ENCODE measurements at regions not wholly inside any gene's neighbourhood (a gene's known extent, or its start where the extent isn't known, plus 50 kb on each side); places are given as distances from the start of the nearest gene placed in this dataset.

GRCh38 chr4:188811121-188811520, 671.9 kb downstream of the TRIML1 start:
- no peak for TF ChIP-seq CTCF (IDR thresholded peaks at IDR 0.05; ENCODE audit: extremely low read depth, insufficient read depth, missing control alignments)
- DNase-seq (ENCODE audit: low spot score) = no peak
- in situ Hi-C loops (cut with MboI; ENCODE audit: low pct_unique_long_range_greater_than_20kb, low sequenced_read_pairs, unreplicated experiment) = no loop called here

- in situ Hi-C loops (cut with MboI; ENCODE audit: low pct_unique_long_range_greater_than_20kb, low sequenced_read_pairs, unreplicated experiment) = no loop called here
- no peak for TF ChIP-seq CTCF (IDR thresholded peaks at IDR 0.05; ENCODE audit: extremely low read depth, insufficient read depth, missing control alignments)
- DNase-seq (ENCODE audit: low spot score) = no peak
These were observed 673.4 kb downstream of the TRIML1 start for GRCh38 chr4:188812644-188813043.

- no peak for DNase-seq (ENCODE audit: low spot score)
- in situ Hi-C loops (cut with MboI; ENCODE audit: low pct_unique_long_range_greater_than_20kb, low sequenced_read_pairs, unreplicated experiment) = no loop called here
- no peak for TF ChIP-seq CTCF (IDR thresholded peaks at IDR 0.05; ENCODE audit: extremely low read depth, insufficient read depth, missing control alignments)
These were observed 679.1 kb downstream of the TRIML1 start for GRCh38 chr4:188818300-188818699.

GRCh38 chr4:188819233-188819632, 680.0 kb downstream of the TRIML1 start:
- no peak for TF ChIP-seq CTCF (IDR thresholded peaks at IDR 0.05; ENCODE audit: extremely low read depth, insufficient read depth, missing control alignments)
- in situ Hi-C loops (cut with MboI; ENCODE audit: low pct_unique_long_range_greater_than_20kb, low sequenced_read_pairs, unreplicated experiment) = no loop called here
- no peak for DNase-seq (ENCODE audit: low spot score)

GRCh38 chr4:188821500-188821899, 682.3 kb downstream of the TRIML1 start:
- in situ Hi-C loops (cut with MboI; ENCODE audit: low pct_unique_long_range_greater_than_20kb, low sequenced_read_pairs, unreplicated experiment) = no loop called here
- DNase-seq (ENCODE audit: low spot score) = no peak
- no peak for TF ChIP-seq CTCF (IDR thresholded peaks at IDR 0.05; ENCODE audit: extremely low read depth, insufficient read depth, missing control alignments)

- DNase-seq (ENCODE audit: low spot score) = no peak
- no peak for TF ChIP-seq CTCF (IDR thresholded peaks at IDR 0.05; ENCODE audit: extremely low read depth, insufficient read depth, missing control alignments)
- in situ Hi-C loops (cut with MboI; ENCODE audit: low pct_unique_long_range_greater_than_20kb, low sequenced_read_pairs, unreplicated experiment) = no loop called here
These were observed 683.5 kb downstream of the TRIML1 start for GRCh38 chr4:188822698-188823097.

- DNase-seq (ENCODE audit: low spot score) = no peak
- TF ChIP-seq CTCF (IDR thresholded peaks at IDR 0.05; ENCODE audit: extremely low read depth, insufficient read depth, missing control alignments) = no peak
- in situ Hi-C loops (cut with MboI; ENCODE audit: low pct_unique_long_range_greater_than_20kb, low sequenced_read_pairs, unreplicated experiment) = no loop called here
These were observed 685.3 kb downstream of the TRIML1 start for GRCh38 chr4:188824553-188824952.
